ENCODE measurements at regions not wholly inside any gene's neighbourhood (a gene's known extent, or its start where the extent isn't known, plus 50 kb on each side); places are given as distances from the start of the nearest gene placed in this dataset.

GRCh38 chr2:11056614-11057013, 98.7 kb upstream of the SLC66A3 start:
- no peak overlapping the region for H3K4me3 ChIP-seq (ENCODE audit: low read depth, low read length)
- H3K36me3 ChIP-seq (ENCODE audit: control insufficient read depth, insufficient read depth, low read length) = no peaks in the 10 kb centered on the region
- no peak for TF ChIP-seq CTCF (IDR thresholded peaks at IDR 0.05; ENCODE audit: insufficient read depth, low read length, poor library complexity, severe bottlenecking)
- peaks cover 4% of the 10 kb centered on the region for H3K27me3 ChIP-seq (ENCODE audit: control insufficient read depth, insufficient read depth, low read length)
- peak; percentile 88 for DNase-seq (ENCODE audit: low read depth)

GRCh38 chr2:11057031-11057430, 98.2 kb upstream of the SLC66A3 start:
- no peak overlapping the region for H3K4me3 ChIP-seq (ENCODE audit: low read depth, low read length)
- peaks cover 4% of the 10 kb centered on the region for H3K27me3 ChIP-seq (ENCODE audit: control insufficient read depth, insufficient read depth, low read length)
- H3K36me3 ChIP-seq (ENCODE audit: control insufficient read depth, insufficient read depth, low read length) = no peaks in the 10 kb centered on the region
- no peak for DNase-seq (ENCODE audit: low read depth)
- TF ChIP-seq CTCF (IDR thresholded peaks at IDR 0.05; ENCODE audit: insufficient read depth, low read length, poor library complexity, severe bottlenecking) = no peak

GRCh38 chr2:11058129-11058528, 97.1 kb upstream of the SLC66A3 start:
- DNase-seq (ENCODE audit: low read depth) = no peak
- Histone ChIP-seq H3K27me3 (ENCODE audit: control insufficient read depth, insufficient read depth, low read length) (peaks cover 4% of the 10 kb centered on the region), H3K36me3 (ENCODE audit: control insufficient read depth, insufficient read depth, low read length) (no peaks in the 10 kb centered on the region), H3K4me3 (ENCODE audit: low read depth, low read length) (no peak overlapping the region)
- TF ChIP-seq CTCF (IDR thresholded peaks at IDR 0.05; ENCODE audit: insufficient read depth, low read length, poor library complexity, severe bottlenecking) = no peak

- Histone ChIP-seq H3K27me3 (ENCODE audit: control insufficient read depth, insufficient read depth, low read length) (peaks cover 4% of the 10 kb centered on the region), H3K4me3 (ENCODE audit: low read depth, low read length) (no peak overlapping the region), H3K36me3 (ENCODE audit: control insufficient read depth, insufficient read depth, low read length) (no peaks in the 10 kb centered on the region)
- DNase-seq (ENCODE audit: low read depth) = no peak
- TF ChIP-seq CTCF (IDR thresholded peaks at IDR 0.05; ENCODE audit: insufficient read depth, low read length, poor library complexity, severe bottlenecking) = no peak
Measured at GRCh38 chr2:11060376-11061169, 94.7 kb upstream of the SLC66A3 start.

GRCh38 chr2:11065833-11066485, 89.3 kb upstream of the SLC66A3 start:
- H3K36me3 ChIP-seq (ENCODE audit: control insufficient read depth, insufficient read depth, low read length) = no peaks in the 10 kb centered on the region
- H3K4me3 ChIP-seq (ENCODE audit: low read depth, low read length) = no peak overlapping the region
- TF ChIP-seq CTCF (IDR thresholded peaks at IDR 0.05; ENCODE audit: insufficient read depth, low read length, poor library complexity, severe bottlenecking) = no peak
- peaks cover 10% of the 10 kb centered on the region for H3K27me3 ChIP-seq (ENCODE audit: control insufficient read depth, insufficient read depth, low read length)
- DNase-seq (ENCODE audit: low read depth) = no peak
